ENCODE measurements at regions not wholly inside any gene's neighbourhood (a gene's known extent, or its start where the extent isn't known, plus 50 kb on each side); places are given as distances from the start of the nearest gene placed in this dataset.

GRCh38 chr13:100913143-100913542, 238.5 kb upstream of the TMTC4 start:
- H3K27ac Mint-ChIP-seq: no peak overlapping the region
- DNase-seq (no peak), ATAC-seq (no peak)
- peaks cover 21% of the 10 kb centered on the region for H3K27me3 Mint-ChIP-seq
- H3K9me3 ChIP-seq (ENCODE audit: control insufficient read depth, low read length, poor library complexity, severe bottlenecking): no peaks in the 10 kb centered on the region
- no peak overlapping the region for H3K4me3 Mint-ChIP-seq
- H3K36me3 Mint-ChIP-seq (ENCODE audit: low read depth): peaks cover 2% of the 10 kb centered on the region
- no peaks in the 10 kb centered on the region for H3K4me1 Mint-ChIP-seq

DNA sequence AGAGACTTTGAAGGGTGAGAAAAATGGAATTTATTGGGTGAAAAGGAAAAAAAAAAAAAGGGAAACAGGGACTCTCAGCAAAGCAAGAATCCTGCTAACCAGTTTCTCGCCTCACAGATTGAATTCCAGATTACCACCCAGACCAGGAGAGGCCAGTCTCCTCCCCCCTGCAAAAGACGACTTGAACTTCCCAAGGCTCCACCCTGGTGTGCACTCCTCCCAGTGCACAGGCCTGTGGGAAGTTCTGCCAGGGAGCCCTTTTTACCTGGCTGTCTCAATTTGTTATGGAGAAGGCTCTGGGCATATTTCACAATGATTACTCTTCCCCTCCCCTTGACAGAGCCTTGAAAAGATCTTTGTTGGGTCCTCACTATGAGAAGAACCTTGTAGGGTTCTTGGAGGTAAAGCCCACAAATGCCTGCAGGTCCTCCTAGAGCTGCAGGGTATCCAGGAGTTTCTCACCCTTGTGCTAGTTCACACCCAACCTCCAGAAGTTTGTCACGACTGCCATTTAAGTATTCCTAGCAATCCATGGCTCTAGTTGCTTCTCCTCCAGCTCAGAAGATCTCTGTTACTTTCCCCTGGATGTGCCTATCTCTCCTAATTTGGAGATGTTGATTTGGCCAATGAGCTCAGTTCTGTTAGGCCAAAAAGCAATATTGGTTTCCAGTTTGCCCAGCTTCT, 229.8 kb upstream of the TMTC4 start:
- Mint-ChIP-seq H3K36me3 (ENCODE audit: low read depth) (peaks cover 2% of the 10 kb centered on the region), H3K27me3 (peaks cover 34% of the 10 kb centered on the region), H3K27ac (no peak overlapping the region), H3K4me3 (no peak overlapping the region), H3K4me1 (no peaks in the 10 kb centered on the region)
- ATAC-seq (no peak), DNase-seq (no peak)
- no peaks in the 10 kb centered on the region for H3K9me3 ChIP-seq (ENCODE audit: control insufficient read depth, low read length, poor library complexity, severe bottlenecking)

DNA sequence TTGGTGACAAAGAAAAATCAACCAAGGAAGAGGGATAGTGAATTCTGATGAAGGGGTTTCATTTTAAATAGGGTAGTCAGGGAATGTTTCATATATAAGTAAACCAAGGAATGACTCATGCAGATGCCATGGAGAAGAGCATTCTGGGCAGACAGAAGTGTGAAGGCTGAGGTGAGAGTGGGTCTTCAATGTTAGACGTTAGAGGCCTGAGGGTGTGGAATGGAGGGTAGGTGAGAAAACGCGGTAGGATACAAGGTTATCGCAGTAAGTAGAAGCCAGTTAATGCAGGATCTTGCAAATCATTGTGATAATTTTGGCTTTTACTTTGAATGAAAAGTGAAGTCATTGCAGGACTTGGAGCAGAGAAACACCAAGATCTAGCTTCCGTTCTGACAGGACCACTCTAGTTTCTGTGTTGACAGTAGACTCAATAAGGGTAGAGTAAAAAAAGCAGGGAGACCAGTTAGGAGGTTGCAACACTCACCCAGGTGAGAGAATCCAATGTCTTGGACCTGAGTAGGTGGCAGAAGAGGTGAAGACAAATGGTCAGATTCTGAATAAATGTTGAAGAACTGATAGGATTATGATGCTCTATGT, 225.2 kb upstream of the TMTC4 start:
- ATAC-seq (no peak), DNase-seq (no peak)
- H3K36me3 Mint-ChIP-seq (ENCODE audit: low read depth): no peaks in the 10 kb centered on the region
- H3K4me3 Mint-ChIP-seq: no peak overlapping the region
- no peaks in the 10 kb centered on the region for H3K9me3 ChIP-seq (ENCODE audit: control insufficient read depth, low read length, poor library complexity, severe bottlenecking)
- peaks cover 23% of the 10 kb centered on the region for H3K27me3 Mint-ChIP-seq
- H3K4me1 Mint-ChIP-seq: no peaks in the 10 kb centered on the region
- no peak overlapping the region for H3K27ac Mint-ChIP-seq

DNA sequence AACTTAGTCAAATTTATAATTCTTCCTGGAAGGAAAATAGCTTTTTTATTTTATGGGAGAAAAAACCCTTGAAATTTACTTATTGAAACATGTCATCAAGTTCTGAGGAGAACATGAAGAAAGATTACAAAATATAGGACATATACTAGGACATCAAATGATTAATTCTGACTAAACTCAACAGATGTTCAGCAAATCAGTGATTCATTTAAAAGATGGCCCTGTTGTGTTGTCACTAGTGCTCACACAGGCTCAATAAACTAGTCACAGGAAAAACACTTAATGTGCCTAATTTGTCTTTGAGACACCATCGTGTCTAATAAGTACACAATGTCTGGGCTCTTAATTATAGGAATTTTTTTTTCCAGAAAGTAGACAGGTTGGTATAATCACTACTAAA, 223.8 kb upstream of the TMTC4 start:
- H3K9me3 ChIP-seq (ENCODE audit: control insufficient read depth, low read length, poor library complexity, severe bottlenecking): no peaks in the 10 kb centered on the region
- Mint-ChIP-seq H3K36me3 (ENCODE audit: low read depth) (no peaks in the 10 kb centered on the region), H3K27me3 (peaks cover 18% of the 10 kb centered on the region), H3K4me3 (no peak overlapping the region), H3K27ac (no peak overlapping the region), H3K4me1 (no peaks in the 10 kb centered on the region)
- DNase-seq (no peak), ATAC-seq (no peak)

GRCh38 chr13:100895651-100896050, 221.1 kb upstream of the TMTC4 start:
- no peak for ATAC-seq
- Mint-ChIP-seq H3K4me3 (no peak overlapping the region), H3K27ac (no peak overlapping the region), H3K36me3 (ENCODE audit: low read depth) (no peaks in the 10 kb centered on the region), H3K4me1 (no peaks in the 10 kb centered on the region), H3K27me3 (no peaks in the 10 kb centered on the region)
- no peaks in the 10 kb centered on the region for H3K9me3 ChIP-seq (ENCODE audit: control insufficient read depth, low read length, poor library complexity, severe bottlenecking)
- DNase-seq: no peak

DNA sequence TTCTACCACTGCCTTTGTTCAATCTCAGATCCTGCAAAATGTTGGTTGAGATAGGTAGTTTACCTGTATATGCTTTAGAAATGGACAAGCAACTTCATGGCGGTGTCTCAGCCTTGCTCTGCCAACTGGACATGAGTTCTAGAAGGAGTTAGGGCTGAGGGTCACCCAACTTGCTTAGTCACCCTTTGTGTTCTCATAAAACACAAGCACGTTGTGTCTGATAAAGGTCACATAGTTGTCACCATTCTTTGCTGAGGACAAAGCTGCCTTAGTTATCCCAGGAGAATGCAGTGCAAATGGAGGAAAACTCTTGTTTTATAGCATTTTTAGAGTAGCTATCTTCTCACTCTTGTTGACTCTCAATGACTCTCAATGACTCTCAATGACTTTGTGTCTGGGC, 218.4 kb upstream of the TMTC4 start:
- no peak for DNase-seq
- Mint-ChIP-seq H3K27me3 (no peaks in the 10 kb centered on the region), H3K4me1 (no peaks in the 10 kb centered on the region), H3K4me3 (no peak overlapping the region), H3K36me3 (ENCODE audit: low read depth) (no peaks in the 10 kb centered on the region), H3K27ac (no peak overlapping the region)
- ATAC-seq: no peak
- H3K9me3 ChIP-seq (ENCODE audit: control insufficient read depth, low read length, poor library complexity, severe bottlenecking): no peaks in the 10 kb centered on the region

DNA sequence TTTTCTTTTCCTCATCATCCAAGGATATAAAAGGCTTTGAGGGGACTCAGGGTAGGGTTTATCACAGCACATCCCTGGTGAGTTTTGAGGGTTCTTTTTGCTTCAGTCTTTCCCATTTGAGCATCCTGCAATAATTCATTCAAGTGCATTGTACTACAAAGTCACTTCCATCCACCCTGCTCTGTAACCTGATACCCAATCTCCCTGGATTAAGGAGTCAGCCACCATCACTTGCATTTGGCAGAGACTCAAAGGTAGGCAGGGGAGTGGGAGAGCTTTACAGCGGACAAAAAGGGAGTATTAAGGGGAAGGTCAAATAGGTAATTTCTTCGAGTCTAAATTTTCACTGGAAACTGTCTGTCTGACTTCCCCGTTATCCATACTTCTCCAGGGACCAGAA, 216.1 kb upstream of the TMTC4 start:
- no peaks in the 10 kb centered on the region for H3K36me3 Mint-ChIP-seq (ENCODE audit: low read depth)
- ATAC-seq: no peak
- H3K4me1 Mint-ChIP-seq: no peaks in the 10 kb centered on the region
- H3K27me3 Mint-ChIP-seq: peaks cover 6% of the 10 kb centered on the region
- no peak overlapping the region for H3K4me3 Mint-ChIP-seq
- DNase-seq: no peak
- H3K9me3 ChIP-seq (ENCODE audit: control insufficient read depth, low read length, poor library complexity, severe bottlenecking): no peaks in the 10 kb centered on the region
- H3K27ac Mint-ChIP-seq: no peak overlapping the region

DNA sequence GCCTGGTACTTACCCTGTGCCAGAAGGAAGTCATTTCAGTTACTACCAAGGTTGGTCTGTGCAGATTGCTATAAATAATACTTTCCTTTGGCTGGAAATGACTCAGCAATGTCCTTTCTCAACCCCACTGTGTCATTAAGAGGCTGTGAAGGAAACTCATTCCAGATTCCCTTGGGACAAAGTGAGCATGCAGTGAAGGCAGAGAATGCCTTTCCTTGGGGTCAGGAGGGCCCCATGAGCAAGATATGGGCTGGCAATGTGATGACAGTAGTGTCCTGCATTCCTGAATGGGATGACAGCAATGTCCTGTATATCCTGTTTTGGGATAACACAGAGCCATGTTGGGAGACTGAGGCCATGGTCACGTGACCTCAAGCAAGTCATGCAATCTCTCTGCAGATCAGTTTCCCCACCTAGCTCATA, 213.1 kb upstream of the TMTC4 start:
- no peak for ATAC-seq
- Mint-ChIP-seq H3K27ac (no peak overlapping the region), H3K4me1 (no peaks in the 10 kb centered on the region), H3K36me3 (ENCODE audit: low read depth) (no peaks in the 10 kb centered on the region), H3K27me3 (peaks cover 6% of the 10 kb centered on the region), H3K4me3 (no peak overlapping the region)
- no peaks in the 10 kb centered on the region for H3K9me3 ChIP-seq (ENCODE audit: control insufficient read depth, low read length, poor library complexity, severe bottlenecking)
- DNase-seq: no peak

GRCh38 chr13:100883453-100883852, 208.9 kb upstream of the TMTC4 start:
- Mint-ChIP-seq H3K27ac (no peak overlapping the region), H3K4me1 (no peaks in the 10 kb centered on the region), H3K36me3 (ENCODE audit: low read depth) (no peaks in the 10 kb centered on the region), H3K4me3 (no peak overlapping the region), H3K27me3 (peaks cover 15% of the 10 kb centered on the region)
- DNase-seq (no peak), ATAC-seq (no peak)
- no peaks in the 10 kb centered on the region for H3K9me3 ChIP-seq (ENCODE audit: control insufficient read depth, low read length, poor library complexity, severe bottlenecking)

DNA sequence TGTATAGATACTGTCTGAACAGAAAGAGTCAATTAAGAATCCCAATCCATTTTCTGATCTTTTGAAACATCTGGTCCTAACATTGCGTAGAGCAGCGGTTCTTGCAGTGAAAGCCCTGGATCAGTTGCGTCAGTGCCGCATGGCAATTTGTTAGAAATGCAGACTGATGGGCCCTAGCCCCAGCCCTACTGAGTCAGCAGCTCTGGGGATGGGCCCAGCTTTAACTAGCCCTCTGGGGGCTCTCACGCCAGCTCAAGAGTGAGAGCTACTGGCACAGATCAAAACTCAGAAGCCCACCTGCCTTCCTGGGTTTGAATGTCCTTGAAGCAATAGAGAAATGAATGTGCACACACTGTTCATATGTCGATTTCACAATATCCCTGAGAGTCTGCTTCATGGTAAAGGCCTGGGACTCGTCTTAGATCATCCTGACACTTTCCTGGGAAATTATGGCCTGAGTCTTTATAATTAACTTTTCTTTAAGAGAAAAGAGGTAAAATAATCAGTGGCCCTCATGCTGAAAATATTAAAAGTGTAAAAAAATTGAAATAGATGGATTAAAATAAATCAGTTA, 206.8 kb upstream of the TMTC4 start:
- Mint-ChIP-seq H3K27ac (no peak overlapping the region), H3K4me1 (no peaks in the 10 kb centered on the region), H3K27me3 (peaks cover 8% of the 10 kb centered on the region), H3K36me3 (ENCODE audit: low read depth) (no peaks in the 10 kb centered on the region), H3K4me3 (no peak overlapping the region)
- DNase-seq (no peak), ATAC-seq (no peak)
- no peaks in the 10 kb centered on the region for H3K9me3 ChIP-seq (ENCODE audit: control insufficient read depth, low read length, poor library complexity, severe bottlenecking)

DNA sequence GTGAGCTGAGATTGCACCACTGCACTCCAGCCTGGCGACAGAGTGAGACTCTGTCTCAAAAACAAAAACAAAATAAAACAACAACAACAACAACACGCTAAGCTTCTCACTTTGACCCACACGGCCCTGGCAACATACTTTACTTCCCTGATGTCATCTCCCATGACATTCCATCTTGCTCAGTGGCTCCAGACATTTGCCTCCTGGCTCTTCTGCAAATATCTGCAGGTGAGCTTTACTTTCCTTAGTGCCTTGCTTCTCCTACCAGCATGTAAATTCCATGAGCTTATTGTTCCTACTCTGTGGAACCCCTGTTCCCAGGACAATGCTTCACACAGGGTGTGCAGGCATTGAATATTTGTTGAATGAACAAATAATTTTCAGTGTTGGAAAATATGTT, 205.6 kb upstream of the TMTC4 start:
- no peaks in the 10 kb centered on the region for H3K9me3 ChIP-seq (ENCODE audit: control insufficient read depth, low read length, poor library complexity, severe bottlenecking)
- H3K27ac Mint-ChIP-seq: no peak overlapping the region
- no peaks in the 10 kb centered on the region for H3K4me1 Mint-ChIP-seq
- no peak overlapping the region for H3K4me3 Mint-ChIP-seq
- no peak for ATAC-seq
- DNase-seq: no peak
- peaks cover 8% of the 10 kb centered on the region for H3K27me3 Mint-ChIP-seq
- no peaks in the 10 kb centered on the region for H3K36me3 Mint-ChIP-seq (ENCODE audit: low read depth)

- DNase-seq (no peak), ATAC-seq (no peak)
- Mint-ChIP-seq H3K4me3 (no peak overlapping the region), H3K4me1 (no peaks in the 10 kb centered on the region), H3K27me3 (peaks cover 8% of the 10 kb centered on the region), H3K36me3 (ENCODE audit: low read depth) (no peaks in the 10 kb centered on the region), H3K27ac (no peak overlapping the region)
- H3K9me3 ChIP-seq (ENCODE audit: control insufficient read depth, low read length, poor library complexity, severe bottlenecking): no peaks in the 10 kb centered on the region
Observed at GRCh38 chr13:100879255-100879654, 204.7 kb upstream of the TMTC4 start.

DNA sequence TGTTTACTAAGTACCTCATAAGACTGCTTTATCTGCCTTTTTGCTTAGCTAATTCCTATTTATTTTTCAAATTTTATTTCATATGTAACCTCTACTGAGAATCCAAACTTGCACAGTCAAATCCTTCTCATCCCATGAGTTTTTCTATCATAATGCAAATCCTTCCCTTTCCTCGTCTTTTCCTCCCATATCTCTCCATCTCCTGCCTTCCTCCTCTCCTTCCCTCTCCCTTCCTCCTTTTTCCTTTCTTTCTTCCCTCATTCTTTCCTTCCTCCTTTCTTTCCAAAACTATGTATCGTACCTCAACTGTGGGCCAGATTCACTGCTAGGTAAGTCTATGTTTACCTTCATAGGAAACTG, 201.4 kb upstream of the TMTC4 start:
- H3K27me3 Mint-ChIP-seq: peaks cover 8% of the 10 kb centered on the region

More for the DNA sequence above, 201.4 kb upstream of the TMTC4 start:
- Mint-ChIP-seq H3K36me3 (ENCODE audit: low read depth) (no peaks in the 10 kb centered on the region), H3K4me3 (no peak overlapping the region), H3K27ac (no peak overlapping the region), H3K4me1 (no peaks in the 10 kb centered on the region)
- DNase-seq (no peak), ATAC-seq (no peak)
- H3K9me3 ChIP-seq (ENCODE audit: control insufficient read depth, low read length, poor library complexity, severe bottlenecking): no peaks in the 10 kb centered on the region

Measured in T-helper 17 cell (primary cell).